ENCODE measurements at regions not wholly inside any gene's neighbourhood (a gene's known extent, or its start where the extent isn't known, plus 50 kb on each side); places are given as distances from the start of the nearest gene placed in this dataset.

DNA sequence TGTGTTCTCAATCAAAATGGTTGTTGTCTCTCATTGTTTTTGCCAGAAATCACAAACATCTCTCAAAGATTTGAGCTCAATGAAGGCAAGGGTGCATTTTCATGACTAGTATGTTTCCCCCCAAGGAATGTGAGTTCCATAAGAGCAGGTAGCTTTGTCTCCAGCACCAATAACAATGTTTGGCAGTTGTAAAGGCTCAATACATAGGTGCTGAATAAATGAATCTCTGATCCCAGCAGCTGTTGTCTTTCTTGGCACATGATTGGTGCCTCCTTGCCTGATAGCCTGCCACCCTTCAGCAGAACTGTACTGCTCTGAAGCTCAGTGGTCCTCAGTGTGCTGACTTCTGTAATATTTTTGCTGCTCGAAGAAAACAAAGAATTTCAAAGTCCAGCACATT, 103.1 kb upstream of the CDH11 start:
- no peak overlapping the region for H3K4me3 ChIP-seq (ENCODE audit: low read depth, low read length)
- TF ChIP-seq, protein P1, sequence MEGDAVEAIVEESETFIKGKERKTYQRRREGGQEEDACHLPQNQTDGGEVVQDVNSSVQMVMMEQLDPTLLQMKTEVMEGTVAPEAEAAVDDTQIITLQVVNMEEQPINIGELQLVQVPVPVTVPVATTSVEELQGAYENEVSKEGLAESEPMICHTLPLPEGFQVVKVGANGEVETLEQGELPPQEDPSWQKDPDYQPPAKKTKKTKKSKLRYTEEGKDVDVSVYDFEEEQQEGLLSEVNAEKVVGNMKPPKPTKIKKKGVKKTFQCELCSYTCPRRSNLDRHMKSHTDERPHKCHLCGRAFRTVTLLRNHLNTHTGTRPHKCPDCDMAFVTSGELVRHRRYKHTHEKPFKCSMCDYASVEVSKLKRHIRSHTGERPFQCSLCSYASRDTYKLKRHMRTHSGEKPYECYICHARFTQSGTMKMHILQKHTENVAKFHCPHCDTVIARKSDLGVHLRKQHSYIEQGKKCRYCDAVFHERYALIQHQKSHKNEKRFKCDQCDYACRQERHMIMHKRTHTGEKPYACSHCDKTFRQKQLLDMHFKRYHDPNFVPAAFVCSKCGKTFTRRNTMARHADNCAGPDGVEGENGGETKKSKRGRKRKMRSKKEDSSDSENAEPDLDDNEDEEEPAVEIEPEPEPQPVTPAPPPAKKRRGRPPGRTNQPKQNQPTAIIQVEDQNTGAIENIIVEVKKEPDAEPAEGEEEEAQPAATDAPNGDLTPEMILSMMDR (IDR thresholded peaks at IDR 0.05; ENCODE audit: borderline replicate concordance, insufficient read depth, low read depth, low read length) = no peak

DNA sequence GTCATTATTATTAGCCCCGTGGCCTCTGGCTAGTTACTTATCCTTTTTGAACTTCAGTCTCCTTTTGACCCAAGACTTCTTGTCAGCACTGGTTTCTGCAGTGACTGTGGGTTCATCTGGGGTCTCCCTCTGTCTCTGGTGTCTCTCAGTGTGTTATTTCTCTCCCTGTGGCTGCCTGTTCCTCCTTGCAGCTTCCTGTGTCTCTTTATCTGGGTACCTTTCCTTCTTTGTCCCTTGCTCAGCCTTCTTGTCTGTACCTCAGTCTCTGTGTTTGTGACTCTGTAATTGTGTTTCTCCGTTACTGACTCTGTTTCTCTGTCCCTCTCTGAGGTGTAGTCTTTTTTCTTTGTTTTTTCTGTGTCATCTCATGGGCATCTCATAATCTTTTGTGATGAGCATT, 102.6 kb upstream of the CDH11 start:
- TF ChIP-seq, protein P1 (IDR thresholded peaks at IDR 0.05; ENCODE audit: borderline replicate concordance, insufficient read depth, low read depth, low read length) = no peak
- no peak overlapping the region for H3K4me3 ChIP-seq (ENCODE audit: low read depth, low read length)

DNA sequence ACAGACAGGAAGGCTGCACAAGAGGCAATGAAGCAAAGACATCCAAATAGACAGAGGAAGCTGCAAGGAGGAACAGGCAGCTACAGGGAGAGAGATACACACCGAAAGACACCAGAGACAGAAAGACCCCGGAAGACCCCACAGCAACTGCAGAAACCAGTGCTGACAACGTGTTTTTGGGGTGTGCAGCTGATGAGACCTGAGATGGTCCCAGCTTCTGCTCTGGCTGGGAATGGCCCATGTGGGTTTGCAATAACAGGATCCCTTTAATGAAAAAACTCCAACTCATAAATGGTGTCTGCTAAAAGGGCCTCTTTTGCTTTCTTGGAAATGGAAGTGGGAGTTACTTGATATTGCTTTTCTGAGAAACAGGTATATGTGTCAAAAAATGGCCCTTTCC, 101.5 kb upstream of the CDH11 start:
- TF ChIP-seq, protein P1 (IDR thresholded peaks at IDR 0.05; ENCODE audit: borderline replicate concordance, insufficient read depth, low read depth, low read length) = no peak

DNA sequence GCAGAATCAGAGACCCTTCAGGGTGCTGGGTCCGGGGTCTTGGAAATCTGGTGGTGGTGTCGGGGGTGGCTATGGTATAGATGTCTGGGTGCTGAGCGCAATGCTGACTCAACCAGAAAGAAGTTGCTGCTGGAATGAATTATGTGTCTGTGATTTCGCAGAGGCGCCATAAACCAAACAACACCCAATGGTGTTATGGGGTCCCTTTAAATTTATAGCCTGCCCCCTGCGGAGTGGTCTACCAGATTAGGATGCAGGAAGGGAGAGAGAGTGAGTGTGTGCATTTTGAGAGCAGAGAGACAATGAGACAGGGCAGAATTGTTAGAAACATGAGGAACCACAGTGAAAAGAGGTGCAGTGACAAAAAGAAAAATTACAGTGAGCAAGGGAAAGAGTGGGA, 100.7 kb upstream of the CDH11 start:
- H3K4me3 ChIP-seq (ENCODE audit: low read depth, low read length) = no peak overlapping the region
- TF ChIP-seq, protein P1 (IDR thresholded peaks at IDR 0.05; ENCODE audit: borderline replicate concordance, insufficient read depth, low read depth, low read length) = no peak

More for the DNA sequence above, 101.5 kb upstream of the CDH11 start:
- H3K4me3 ChIP-seq (ENCODE audit: low read depth, low read length) = no peak overlapping the region

- TF ChIP-seq, protein P1 (IDR thresholded peaks at IDR 0.05; ENCODE audit: borderline replicate concordance, insufficient read depth, low read depth, low read length) = no peak
- no peak overlapping the region for H3K4me3 ChIP-seq (ENCODE audit: low read depth, low read length)
Measured at GRCh38 chr16:65222049-65222448, 100.2 kb upstream of the CDH11 start.

DNA sequence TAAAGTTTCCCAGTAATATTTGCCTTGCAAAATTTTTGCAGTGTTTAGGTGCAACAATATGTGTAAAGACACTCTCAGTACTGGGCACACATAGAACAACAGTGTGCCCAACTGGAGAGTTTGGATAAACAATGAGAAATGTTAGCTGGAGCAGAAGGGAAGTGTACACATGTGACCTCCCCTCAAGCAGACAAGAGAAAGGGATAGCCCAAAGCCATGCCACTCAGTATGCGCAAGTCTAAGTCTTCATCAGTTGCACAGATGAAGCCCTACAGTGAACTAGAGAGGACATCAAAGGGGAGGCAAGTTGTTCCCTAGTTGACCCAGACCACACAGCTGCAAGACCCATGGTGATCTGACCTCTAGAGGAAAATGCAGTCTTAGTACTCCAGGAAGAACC, 97.9 kb upstream of the CDH11 start:
- no peak overlapping the region for H3K4me3 ChIP-seq (ENCODE audit: low read depth, low read length)
- TF ChIP-seq, protein P1 (IDR thresholded peaks at IDR 0.05; ENCODE audit: borderline replicate concordance, insufficient read depth, low read depth, low read length) = no peak

- TF ChIP-seq, protein P1 (IDR thresholded peaks at IDR 0.05; ENCODE audit: borderline replicate concordance, insufficient read depth, low read depth, low read length) = no peak
- no peak overlapping the region for H3K4me3 ChIP-seq (ENCODE audit: low read depth, low read length)
Measured at GRCh38 chr16:65218348-65218747, 96.5 kb upstream of the CDH11 start.

Data from GM12875 (cell line).